Mammary epithelial cell (primary cell): ENCODE measurements at regions not wholly inside any gene's neighbourhood (a gene's known extent, or its start where the extent isn't known, plus 50 kb on each side); places are given as distances from the start of the nearest gene placed in this dataset.

Experiments
- EZH2 ChIP-seq: IDR thresholded peaks from 2 replicates; pipeline ENCODE4 v1.6.1; 2012; ENCODE audit warnings: low read length, inconsistent platforms, borderline replicate concordance
- TF ChIP-seq, protein P1 (sequence below), 2 donors: IDR thresholded peaks in 1 of 2; conservative IDR thresholded peaks in 1 of 2; 2 replicates each; pipeline ENCODE4 v1.5.1; 2011 to 2012; ENCODE audit warnings: inconsistent platforms in 2 of 2, low read length in 2 of 2, mild to moderate bottlenecking in 2 of 2, control low read depth in 1 of 2, low read depth in 1 of 2; ENCODE audit not compliant: insufficient read depth in 1 of 2; ENCODE audit errors: extremely low read depth in 1 of 2

DNA sequence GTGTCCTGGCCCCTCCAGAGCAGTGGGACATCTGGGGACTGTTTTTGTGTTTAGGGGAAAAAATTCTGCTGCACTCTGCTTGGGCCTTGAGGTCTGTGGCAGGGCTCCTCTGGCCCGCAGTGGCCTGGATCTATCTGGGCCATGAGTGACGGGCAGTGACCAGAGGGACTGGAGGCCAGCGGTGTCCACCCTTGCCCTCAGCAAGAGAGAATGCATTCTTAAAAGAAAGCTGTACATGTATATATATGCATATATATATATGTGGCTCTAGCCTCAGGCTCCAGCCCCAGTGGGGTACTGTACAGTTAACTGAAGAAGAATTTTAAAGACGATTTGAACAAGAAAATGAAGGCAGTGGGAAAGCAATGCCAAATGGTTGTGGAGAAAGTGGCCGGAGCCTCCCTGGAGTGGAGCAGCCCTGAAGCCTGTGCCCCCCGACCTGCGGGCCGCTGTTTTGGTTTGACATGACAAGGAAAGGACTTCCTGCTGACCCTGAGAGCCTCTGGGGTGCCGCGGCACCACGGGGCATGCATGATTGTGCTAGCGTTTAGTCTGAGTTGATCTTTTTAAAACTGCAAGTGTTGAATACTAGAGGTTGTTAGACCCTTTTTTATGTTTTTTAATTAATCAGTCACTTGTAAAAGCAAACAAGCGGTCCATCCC, 52.2 kb downstream of the PLXNA1 start:
- TF ChIP-seq, protein P1, sequence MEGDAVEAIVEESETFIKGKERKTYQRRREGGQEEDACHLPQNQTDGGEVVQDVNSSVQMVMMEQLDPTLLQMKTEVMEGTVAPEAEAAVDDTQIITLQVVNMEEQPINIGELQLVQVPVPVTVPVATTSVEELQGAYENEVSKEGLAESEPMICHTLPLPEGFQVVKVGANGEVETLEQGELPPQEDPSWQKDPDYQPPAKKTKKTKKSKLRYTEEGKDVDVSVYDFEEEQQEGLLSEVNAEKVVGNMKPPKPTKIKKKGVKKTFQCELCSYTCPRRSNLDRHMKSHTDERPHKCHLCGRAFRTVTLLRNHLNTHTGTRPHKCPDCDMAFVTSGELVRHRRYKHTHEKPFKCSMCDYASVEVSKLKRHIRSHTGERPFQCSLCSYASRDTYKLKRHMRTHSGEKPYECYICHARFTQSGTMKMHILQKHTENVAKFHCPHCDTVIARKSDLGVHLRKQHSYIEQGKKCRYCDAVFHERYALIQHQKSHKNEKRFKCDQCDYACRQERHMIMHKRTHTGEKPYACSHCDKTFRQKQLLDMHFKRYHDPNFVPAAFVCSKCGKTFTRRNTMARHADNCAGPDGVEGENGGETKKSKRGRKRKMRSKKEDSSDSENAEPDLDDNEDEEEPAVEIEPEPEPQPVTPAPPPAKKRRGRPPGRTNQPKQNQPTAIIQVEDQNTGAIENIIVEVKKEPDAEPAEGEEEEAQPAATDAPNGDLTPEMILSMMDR (conservative IDR thresholded peaks at IDR 0.05 in 1 of 2, IDR thresholded peaks at IDR 0.05 in 1 of 2; ENCODE audit: extremely low read depth in 1 of 2, insufficient read depth in 1 of 2, low read depth in 1 of 2, low read length in 2 of 2) = no peak
- no peak for TF ChIP-seq EZH2
